ENCODE measurements at regions not wholly inside any gene's neighbourhood (a gene's known extent, or its start where the extent isn't known, plus 50 kb on each side); places are given as distances from the start of the nearest gene placed in this dataset.

GRCh38 chr2:7333189-7333765 lies 416.1 kb downstream of the RNF144A start:
- 75% methylated on average over 1 of the region's 2 CpGs for WGBS

GRCh38 chr2:7333960-7334493 lies 416.8 kb downstream of the RNF144A start:
- no peak overlapping the region for H3K18ac ChIP-seq (ENCODE audit: low read depth in 1 of 2, low read length in 2 of 2)
- no peak overlapping the region for H3K4me3 ChIP-seq (ENCODE audit: insufficient read depth in 1 of 2, low read depth in 1 of 2, low read length in 2 of 2)
- H3K4me1 ChIP-seq (ENCODE audit: control insufficient read depth, insufficient read depth, low read depth, low read length): no peaks in the 10 kb centered on the region
- H2AFZ ChIP-seq (ENCODE audit: low read depth, low read length): no peak overlapping the region
- no peak overlapping the region for H4K91ac ChIP-seq (ENCODE audit: low read length)
- H3K79me1 ChIP-seq (replicated peaks; ENCODE audit: low read length, poor library complexity, severe bottlenecking): no peaks in the 10 kb centered on the region
- no peaks in the 10 kb centered on the region for H3K9me3 ChIP-seq (ENCODE audit: control insufficient read depth, low read length)
- no peak overlapping the region for H2BK5ac ChIP-seq (ENCODE audit: low read depth, low read length, poor library complexity, severe bottlenecking)
- no peak overlapping the region for H4K8ac ChIP-seq (ENCODE audit: low read length)
- H3K27me3 ChIP-seq (ENCODE audit: control insufficient read depth in 1 of 2, insufficient read depth in 1 of 2, low read length in 2 of 2): peaks cover 0 to 34% of the 10 kb centered on the region in 2 experiments
- H2BK12ac ChIP-seq (ENCODE audit: low read length in 2 of 2): no peak overlapping the region
- no peak overlapping the region for H3K27ac ChIP-seq (ENCODE audit: low read length, poor library complexity, severe bottlenecking)
- H2BK120ac ChIP-seq (ENCODE audit: low read depth, low read length): no peak overlapping the region
- no peak overlapping the region for H3K4me2 ChIP-seq (ENCODE audit: low read length, poor library complexity, severe bottlenecking)
- no peak overlapping the region for H3K23ac ChIP-seq (ENCODE audit: low read length in 2 of 2)
- H2AK5ac ChIP-seq (ENCODE audit: low read length, severe bottlenecking): no peak overlapping the region
- H3K14ac ChIP-seq (ENCODE audit: low read length in 2 of 2): no peak overlapping the region
- DNase-seq: no peak
- no peaks in the 10 kb centered on the region for H3K36me3 ChIP-seq (ENCODE audit: control insufficient read depth in 1 of 2, insufficient read depth in 2 of 2, low read depth in 1 of 2, low read length in 2 of 2)
- no peak overlapping the region for H3K9ac ChIP-seq (ENCODE audit: low read length)
- H2BK15ac ChIP-seq (ENCODE audit: low read depth, poor library complexity, severe bottlenecking): no peak overlapping the region
- no peak overlapping the region for H3K4ac ChIP-seq (ENCODE audit: low read depth in 1 of 2, low read length in 2 of 2)
- no CpG with 5 or more reads among the region's 5 CpGs for WGBS

More at GRCh38 chr2:7333189-7333765, 416.1 kb downstream of the RNF144A start:
- Histone ChIP-seq H3K27ac (ENCODE audit: low read length, poor library complexity, severe bottlenecking) (no peak overlapping the region), H2BK5ac (ENCODE audit: low read depth, low read length, poor library complexity, severe bottlenecking) (no peak overlapping the region), H3K23ac (ENCODE audit: low read length in 2 of 2) (no peak overlapping the region), H4K8ac (ENCODE audit: low read length) (no peak overlapping the region), H3K9me3 (ENCODE audit: control insufficient read depth, low read length) (no peaks in the 10 kb centered on the region), H3K14ac (ENCODE audit: low read length in 2 of 2) (no peak overlapping the region), H3K18ac (ENCODE audit: low read depth in 1 of 2, low read length in 2 of 2) (no peak overlapping the region), H3K4me2 (ENCODE audit: low read length, poor library complexity, severe bottlenecking) (no peak overlapping the region), H3K4me1 (ENCODE audit: control insufficient read depth, insufficient read depth, low read depth, low read length) (no peaks in the 10 kb centered on the region), H3K4ac (ENCODE audit: low read depth in 1 of 2, low read length in 2 of 2) (no peak overlapping the region), H3K79me1 (replicated peaks; ENCODE audit: low read length, poor library complexity, severe bottlenecking) (no peaks in the 10 kb centered on the region), H2AK5ac (ENCODE audit: low read length, severe bottlenecking) (no peak overlapping the region), H2AFZ (ENCODE audit: low read depth, low read length) (no peak overlapping the region), H3K4me3 (ENCODE audit: insufficient read depth in 1 of 2, low read depth in 1 of 2, low read length in 2 of 2) (no peak overlapping the region), H2BK12ac (ENCODE audit: low read length in 2 of 2) (no peak overlapping the region), H3K36me3 (ENCODE audit: control insufficient read depth in 1 of 2, insufficient read depth in 2 of 2, low read depth in 1 of 2, low read length in 2 of 2) (no peaks in the 10 kb centered on the region), H3K9ac (ENCODE audit: low read length) (no peak overlapping the region), H4K91ac (ENCODE audit: low read length) (no peak overlapping the region), H2BK120ac (ENCODE audit: low read depth, low read length) (no peak overlapping the region), H2BK15ac (ENCODE audit: low read depth, poor library complexity, severe bottlenecking) (no peak overlapping the region), H3K27me3 (ENCODE audit: control insufficient read depth in 1 of 2, insufficient read depth in 1 of 2, low read length in 2 of 2) (peaks cover 0 to 34% of the 10 kb centered on the region in 2 experiments)
- no peak for DNase-seq

- Histone ChIP-seq H3K18ac (ENCODE audit: low read depth in 1 of 2, low read length in 2 of 2) (no peak overlapping the region), H3K4ac (ENCODE audit: low read depth in 1 of 2, low read length in 2 of 2) (no peak overlapping the region), H3K79me1 (replicated peaks; ENCODE audit: low read length, poor library complexity, severe bottlenecking) (no peaks in the 10 kb centered on the region), H3K4me2 (ENCODE audit: low read length, poor library complexity, severe bottlenecking) (no peak overlapping the region), H4K91ac (ENCODE audit: low read length) (no peak overlapping the region), H2AK5ac (ENCODE audit: low read length, severe bottlenecking) (no peak overlapping the region), H3K23ac (ENCODE audit: low read length in 2 of 2) (no peak overlapping the region), H4K8ac (ENCODE audit: low read length) (no peak overlapping the region), H3K4me3 (ENCODE audit: insufficient read depth in 1 of 2, low read depth in 1 of 2, low read length in 2 of 2) (no peak overlapping the region), H3K4me1 (ENCODE audit: control insufficient read depth, insufficient read depth, low read depth, low read length) (no peaks in the 10 kb centered on the region), H3K9me3 (ENCODE audit: control insufficient read depth, low read length) (no peaks in the 10 kb centered on the region), H2AFZ (ENCODE audit: low read depth, low read length) (no peak overlapping the region), H2BK5ac (ENCODE audit: low read depth, low read length, poor library complexity, severe bottlenecking) (no peak overlapping the region), H3K27ac (ENCODE audit: low read length, poor library complexity, severe bottlenecking) (no peak overlapping the region), H3K14ac (ENCODE audit: low read length in 2 of 2) (no peak overlapping the region), H3K9ac (ENCODE audit: low read length) (no peak overlapping the region), H3K36me3 (ENCODE audit: control insufficient read depth in 1 of 2, insufficient read depth in 2 of 2, low read depth in 1 of 2, low read length in 2 of 2) (no peaks in the 10 kb centered on the region), H2BK120ac (ENCODE audit: low read depth, low read length) (no peak overlapping the region), H3K27me3 (ENCODE audit: control insufficient read depth in 1 of 2, insufficient read depth in 1 of 2, low read length in 2 of 2) (peaks cover 0 to 17% of the 10 kb centered on the region in 2 experiments), H2BK15ac (ENCODE audit: low read depth, poor library complexity, severe bottlenecking) (no peak overlapping the region), H2BK12ac (ENCODE audit: low read length in 2 of 2) (no peak overlapping the region)
- DNase-seq: no peak
- 81% methylated on average over 2 of the region's 3 CpGs for WGBS
These were observed 421.7 kb downstream of the RNF144A start for GRCh38 chr2:7338961-7339360.

GRCh38 chr2:7346336-7346735 lies 429.1 kb downstream of the RNF144A start:
- H3K4me2 ChIP-seq (ENCODE audit: low read length, poor library complexity, severe bottlenecking): no peak overlapping the region
- H3K4ac ChIP-seq (ENCODE audit: low read depth in 1 of 2, low read length in 2 of 2): no peak overlapping the region
- no peak overlapping the region for H2AK5ac ChIP-seq (ENCODE audit: low read length, severe bottlenecking)
- no peak overlapping the region for H3K14ac ChIP-seq (ENCODE audit: low read length in 2 of 2)
- H4K91ac ChIP-seq (ENCODE audit: low read length): no peak overlapping the region
- no peak overlapping the region for H3K4me3 ChIP-seq (ENCODE audit: insufficient read depth in 1 of 2, low read depth in 1 of 2, low read length in 2 of 2)
- H4K8ac ChIP-seq (ENCODE audit: low read length): no peak overlapping the region
- no peak overlapping the region for H3K27ac ChIP-seq (ENCODE audit: low read length, poor library complexity, severe bottlenecking)
- no peak overlapping the region for H2BK120ac ChIP-seq (ENCODE audit: low read depth, low read length)
- H2BK15ac ChIP-seq (ENCODE audit: low read depth, poor library complexity, severe bottlenecking): no peak overlapping the region
- H3K4me1 ChIP-seq (ENCODE audit: control insufficient read depth, insufficient read depth, low read depth, low read length): no peaks in the 10 kb centered on the region
- no peaks in the 10 kb centered on the region for H3K36me3 ChIP-seq (ENCODE audit: control insufficient read depth in 1 of 2, insufficient read depth in 2 of 2, low read depth in 1 of 2, low read length in 2 of 2)
- H2AFZ ChIP-seq (ENCODE audit: low read depth, low read length): no peak overlapping the region
- no peak overlapping the region for H3K18ac ChIP-seq (ENCODE audit: low read depth in 1 of 2, low read length in 2 of 2)
- no peak for DNase-seq
- 93% methylated on average over 4 of the region's 4 CpGs for WGBS
- H2BK5ac ChIP-seq (ENCODE audit: low read depth, low read length, poor library complexity, severe bottlenecking): no peak overlapping the region
- no peaks in the 10 kb centered on the region for H3K79me1 ChIP-seq (replicated peaks; ENCODE audit: low read length, poor library complexity, severe bottlenecking)
- H3K27me3 ChIP-seq (ENCODE audit: control insufficient read depth in 1 of 2, insufficient read depth in 1 of 2, low read length in 2 of 2): no peaks in the 10 kb centered on the region
- no peak overlapping the region for H3K9ac ChIP-seq (ENCODE audit: low read length)
- H3K9me3 ChIP-seq (ENCODE audit: control insufficient read depth, low read length): no peaks in the 10 kb centered on the region
- no peak overlapping the region for H2BK12ac ChIP-seq (ENCODE audit: low read length in 2 of 2)
- H3K23ac ChIP-seq (ENCODE audit: low read length in 2 of 2): no peak overlapping the region

Measured in mesenchymal stem cell (in vitro differentiated cells and primary cell).